SK-N-MC (cell line): ENCODE measurements at regions not wholly inside any gene's neighbourhood (a gene's known extent, or its start where the extent isn't known, plus 50 kb on each side); places are given as distances from the start of the nearest gene placed in this dataset.

ENCODE experiments used
- DNase-seq: peaks from one replicate; pipeline ENCODE4 v3.0.0-alpha.2; 2011; ENCODE audit warnings: low read depth, low spot score
- H3K27ac ChIP-seq: fragments of 200-600 bp; sonication (generic); 2 replicates; pipeline ENCODE4 v1.5.1; 2016; ENCODE audit warnings: mixed run types
- H3K36me3 ChIP-seq: fragments of 200-600 bp; sonication (generic); 2 replicates; pipeline ENCODE4 v1.6.1; 2017; ENCODE audit warnings: antibody characterized with exemption, low read length, mixed read lengths; ENCODE audit not compliant: insufficient read depth
- H3K4me3 ChIP-seq: fragments of 200-600 bp; sonication (generic); 2 replicates; pipeline ENCODE4 v1.5.1; 2016
- H3K9ac ChIP-seq: fragments of 200-600 bp; sonication (generic); 2 replicates; pipeline ENCODE4 v1.8.0; 2017; ENCODE audit warnings: mixed run types, mixed read lengths; ENCODE audit not compliant: insufficient read length
- H3K9me3 ChIP-seq: fragments of 200-600 bp; sonication (generic); 2 replicates; pipeline ENCODE4 v1.6.1; 2017; ENCODE audit warnings: low read depth, mild to moderate bottlenecking, antibody characterized with exemption, low read length, moderate library complexity, mixed read lengths
- EZH2 ChIP-seq: fragments of 200-600 bp; sonication (generic); IDR thresholded peaks from one replicate; pipeline ENCODE4 v1.6.1; 2017; ENCODE audit warnings: antibody characterized with exemption
- FOXP2 ChIP-seq: optimal IDR thresholded peaks from 2 replicates; pipeline ENCODE3; 2011; ENCODE audit warnings: mild to moderate bottlenecking, moderate library complexity; ENCODE audit not compliant: insufficient read depth; ENCODE audit errors: extremely low read length, control extremely low read depth
- POLR2AphosphoS5 ChIP-seq: IDR thresholded peaks from 2 replicates; pipeline ENCODE4 v1.6.1; 2012; ENCODE audit warnings: mild to moderate bottlenecking, low read depth, low read length, borderline replicate concordance

- no peak overlapping the region for H3K9ac ChIP-seq
- H3K36me3 ChIP-seq: no peaks in the 10 kb centered on the region
- no peak overlapping the region for H3K4me3 ChIP-seq
- H3K9me3 ChIP-seq: no peaks in the 10 kb centered on the region
- TF ChIP-seq EZH2 (no peak), POLR2AphosphoS5 (no peak), FOXP2 (no peak)
- no peak overlapping the region for H3K27ac ChIP-seq
- no peak for DNase-seq
Measured at GRCh38 chr5:159644053-159644452, 272.2 kb upstream of the ADRA1B start.

DNA sequence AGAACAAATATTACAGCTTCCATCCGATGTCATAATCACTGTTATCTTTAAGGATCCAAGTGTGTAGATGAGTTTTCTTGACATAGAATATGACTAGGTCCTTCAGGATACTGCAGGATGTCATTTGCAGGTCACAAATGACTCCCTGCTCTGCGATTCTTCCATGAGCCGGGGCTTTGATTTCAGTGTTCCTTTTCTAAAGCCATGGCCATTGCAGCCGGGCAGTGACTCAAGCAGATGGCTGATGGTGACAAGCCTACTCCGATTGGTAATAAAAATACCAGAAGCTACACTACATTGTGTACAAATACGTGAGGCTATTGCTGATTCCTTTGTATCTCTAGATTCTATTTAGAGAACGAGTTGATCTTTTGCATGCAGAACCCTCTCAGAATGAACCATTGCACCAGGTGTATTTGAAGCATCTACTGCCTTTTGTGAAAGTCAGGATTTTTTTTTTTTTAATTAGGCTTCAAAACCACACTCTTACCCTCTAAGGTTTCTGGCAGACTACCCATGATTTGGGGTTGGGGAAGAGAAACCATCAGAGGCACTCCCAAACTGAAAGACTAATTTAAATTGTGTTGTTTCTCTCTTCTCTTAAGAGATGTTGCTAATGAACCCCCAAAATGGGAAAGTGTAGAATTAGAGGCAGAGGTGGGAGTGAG is 271.0 kb upstream of the ADRA1B start:
- H3K9me3 ChIP-seq: no peaks in the 10 kb centered on the region
- no peak overlapping the region for H3K4me3 ChIP-seq
- H3K9ac ChIP-seq: no peak overlapping the region
- H3K36me3 ChIP-seq: no peaks in the 10 kb centered on the region
- H3K27ac ChIP-seq: no peak overlapping the region
- no peak for TF ChIP-seq EZH2
- no peak for TF ChIP-seq FOXP2
- no peak for DNase-seq

DNA sequence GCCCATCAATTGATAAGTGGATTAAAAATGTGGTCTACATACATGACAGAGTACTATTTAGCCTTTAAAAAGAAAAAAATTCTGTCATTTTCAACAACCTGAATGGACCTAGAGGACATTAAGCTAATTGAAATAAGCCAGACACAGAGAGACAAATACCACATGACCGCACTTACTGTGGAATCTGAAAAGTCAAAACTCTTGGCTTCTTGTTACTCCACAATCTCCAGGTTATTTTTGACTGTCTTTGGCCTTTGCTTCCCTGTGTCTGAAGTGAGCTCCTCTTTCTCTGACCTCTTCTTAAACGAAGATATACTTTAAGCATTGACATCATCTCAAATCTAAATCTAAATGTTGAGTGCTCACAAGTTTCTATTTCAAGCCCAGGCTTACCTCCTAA is 265.5 kb upstream of the ADRA1B start:
- DNase-seq: no peak
- TF ChIP-seq FOXP2 (no peak), EZH2 (no peak), POLR2AphosphoS5 (no peak)
- Histone ChIP-seq H3K27ac (no peak overlapping the region), H3K9me3 (no peaks in the 10 kb centered on the region), H3K36me3 (no peaks in the 10 kb centered on the region), H3K4me3 (no peak overlapping the region), H3K9ac (no peak overlapping the region)

DNA sequence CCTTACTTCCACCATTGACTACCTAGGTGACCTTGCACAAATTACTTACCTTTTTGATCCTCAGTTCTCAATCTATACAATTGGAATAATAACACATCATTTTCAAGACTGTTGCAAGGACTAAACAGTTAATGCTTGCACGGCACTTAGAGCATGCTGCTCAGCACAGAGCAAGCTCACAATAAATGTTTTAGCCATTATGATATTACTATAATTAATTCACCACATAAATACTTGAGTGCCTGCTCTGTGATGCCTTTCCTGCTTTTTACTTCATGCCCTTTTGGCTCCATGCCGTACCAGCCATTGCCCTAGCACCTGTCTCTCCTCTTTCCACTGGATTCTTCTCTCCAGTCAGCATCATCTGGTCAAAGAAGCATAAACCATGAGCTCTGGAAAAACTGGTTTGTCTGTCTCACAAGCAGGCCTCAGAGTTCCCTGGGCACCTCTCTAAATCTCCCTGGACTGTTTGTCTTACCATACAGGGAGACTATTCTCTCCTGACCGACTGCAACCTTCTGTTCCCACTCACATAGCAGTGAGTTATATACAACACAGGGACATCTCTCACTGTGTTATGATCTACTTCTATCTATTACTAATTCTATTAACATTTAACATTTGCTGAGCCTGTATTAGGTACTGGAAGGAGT is 260.4 kb upstream of the ADRA1B start:
- TF ChIP-seq FOXP2: no peak
- Histone ChIP-seq H3K9me3 (no peaks in the 10 kb centered on the region), H3K27ac (no peak overlapping the region), H3K36me3 (no peaks in the 10 kb centered on the region), H3K9ac (no peak overlapping the region), H3K4me3 (no peak overlapping the region)
- DNase-seq: no peak

DNA sequence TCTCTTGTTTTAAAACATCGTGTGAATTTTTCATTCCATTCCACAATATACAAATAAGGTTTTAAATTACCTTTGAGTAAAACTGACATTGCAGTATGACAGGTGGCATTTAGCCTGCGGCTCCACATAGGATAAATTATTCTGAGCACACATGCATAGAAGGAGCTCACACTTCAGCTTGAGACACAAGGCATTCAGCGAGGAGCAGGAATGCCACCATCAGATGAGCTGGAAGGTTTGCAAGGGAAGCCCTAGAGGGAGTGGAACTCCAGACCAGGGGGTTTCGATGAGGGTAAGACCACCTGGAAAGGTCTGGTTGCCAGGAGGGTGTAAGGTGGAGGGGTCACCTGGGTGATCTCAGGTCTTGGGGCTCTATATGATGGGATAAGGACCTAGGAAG is 259.0 kb upstream of the ADRA1B start:
- Histone ChIP-seq H3K27ac (no peak overlapping the region), H3K9me3 (no peaks in the 10 kb centered on the region), H3K9ac (no peak overlapping the region), H3K36me3 (no peaks in the 10 kb centered on the region), H3K4me3 (no peak overlapping the region)
- DNase-seq: no peak
- no peak for TF ChIP-seq FOXP2
- no peak for TF ChIP-seq EZH2
- TF ChIP-seq POLR2AphosphoS5: no peak

DNA sequence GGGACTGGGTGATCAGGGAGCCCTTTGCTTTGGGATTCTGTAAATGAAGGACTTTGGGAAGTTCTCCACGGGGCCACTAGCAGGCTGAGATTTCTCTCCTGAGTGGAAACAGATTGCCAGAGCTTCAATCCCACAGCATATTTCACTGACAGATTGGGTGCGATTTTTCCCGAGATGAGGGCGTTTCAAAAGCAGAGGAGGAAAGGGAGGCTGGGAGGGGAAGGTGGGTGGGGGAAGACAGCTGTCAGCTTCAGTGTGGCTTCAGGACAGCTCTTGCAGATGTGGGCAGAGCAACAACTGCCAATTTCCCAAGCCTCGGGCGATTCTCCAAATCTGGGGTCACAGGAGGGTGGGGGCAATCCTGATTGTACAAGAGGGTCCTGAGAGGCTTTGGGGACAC is 258.5 kb upstream of the ADRA1B start:
- Histone ChIP-seq H3K9me3 (no peaks in the 10 kb centered on the region), H3K36me3 (no peaks in the 10 kb centered on the region), H3K9ac (no peak overlapping the region), H3K27ac (no peak overlapping the region), H3K4me3 (no peak overlapping the region)
- no peak for DNase-seq
- TF ChIP-seq EZH2: no peak
- TF ChIP-seq FOXP2: no peak
- TF ChIP-seq POLR2AphosphoS5: no peak

DNA sequence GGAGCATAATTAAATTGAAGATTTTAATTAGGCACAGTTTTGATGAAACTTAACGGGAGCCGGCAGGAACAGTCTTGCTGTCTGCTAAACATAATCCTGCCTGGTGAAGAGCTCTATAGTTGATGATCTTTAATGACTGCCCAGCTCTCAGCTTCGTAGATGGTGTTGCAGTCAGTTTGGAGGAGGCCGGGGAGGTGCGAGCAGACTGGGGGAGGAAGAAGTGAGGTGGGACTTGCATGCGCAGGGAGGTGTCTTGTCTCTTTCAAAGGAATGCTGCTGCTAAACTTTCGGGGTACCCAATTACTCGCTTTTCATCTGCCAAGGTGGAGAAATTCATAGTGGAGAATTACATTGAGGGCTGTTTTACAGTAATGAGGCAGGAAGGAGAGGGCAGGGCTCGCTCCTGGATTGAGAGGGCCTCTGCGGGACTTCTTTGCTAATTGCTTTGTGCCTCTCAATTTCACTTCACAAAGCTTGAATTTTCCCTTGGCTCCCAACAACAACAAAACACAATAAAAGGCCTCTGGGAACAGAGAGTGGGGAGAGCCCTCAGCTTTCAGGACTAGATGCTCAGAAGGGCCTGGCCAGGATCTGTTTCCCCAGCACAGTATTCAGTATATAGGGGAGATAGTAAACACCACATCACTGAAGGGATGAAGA is 257.9 kb upstream of the ADRA1B start:
- no peak for DNase-seq
- H3K9ac ChIP-seq: no peak overlapping the region
- H3K27ac ChIP-seq: no peak overlapping the region
- no peaks in the 10 kb centered on the region for H3K36me3 ChIP-seq
- H3K9me3 ChIP-seq: no peaks in the 10 kb centered on the region
- TF ChIP-seq EZH2: no peak
- no peak for TF ChIP-seq FOXP2
- no peak for TF ChIP-seq POLR2AphosphoS5
- no peak overlapping the region for H3K4me3 ChIP-seq

- no peak overlapping the region for H3K27ac ChIP-seq
- no peak overlapping the region for H3K9ac ChIP-seq
- H3K9me3 ChIP-seq: no peaks in the 10 kb centered on the region
- TF ChIP-seq EZH2 (no peak), POLR2AphosphoS5 (no peak), FOXP2 (no peak)
- H3K36me3 ChIP-seq: no peaks in the 10 kb centered on the region
- no peak overlapping the region for H3K4me3 ChIP-seq
- no peak for DNase-seq
Measured at GRCh38 chr5:159660401-159660800, 255.9 kb upstream of the ADRA1B start.
